Smooth muscle cell (in vitro differentiated cells): ENCODE measurements at regions not wholly inside any gene's neighbourhood (a gene's known extent, or its start where the extent isn't known, plus 50 kb on each side); places are given as distances from the start of the nearest gene placed in this dataset.

Experiments
- DNase-seq: peaks from one replicate; lab custom pipeline; 2025; ENCODE audit not compliant: unreplicated experiment; lab: John Stamatoyannopoulos, UW
- H2AFZ ChIP-seq: fragments of 200-600 bp; sonication (generic); 2 replicates; pipeline ENCODE4 v1.6.0; 2016; ENCODE audit warnings: antibody characterized with exemption, low read depth, mild to moderate bottlenecking
- H3F3A ChIP-seq: fragments of 200-600 bp; sonication (generic); 2 replicates; pipeline ENCODE4 v1.6.0; 2017; ENCODE audit warnings: antibody characterized with exemption, low read depth
- H3K27ac ChIP-seq: fragments of 200-600 bp; sonication (generic); 2 replicates; pipeline ENCODE4 v1.5.1; 2016; ENCODE audit warnings: low read depth, mild to moderate bottlenecking
- H3K27me3 ChIP-seq: fragments of 200-600 bp; sonication (generic); 2 replicates; pipeline ENCODE4 v1.6.1; 2016; ENCODE audit warnings: low read depth, mild to moderate bottlenecking
- H3K36me3 ChIP-seq: fragments of 200-600 bp; sonication (generic); 2 replicates; pipeline ENCODE4 v1.5.1; 2016; ENCODE audit warnings: low read depth
- H3K4me1 ChIP-seq: fragments of 200-600 bp; sonication (generic); 2 replicates; pipeline ENCODE4 v1.5.1; 2016; ENCODE audit warnings: low read depth
- H3K4me2 ChIP-seq: fragments of 200-600 bp; sonication (generic); 2 replicates; pipeline ENCODE4 v1.6.0; 2016; ENCODE audit warnings: mild to moderate bottlenecking
- H3K4me3 ChIP-seq: fragments of 200-600 bp; sonication (generic); 2 replicates; pipeline ENCODE4 v1.5.1; 2016; ENCODE audit warnings: mild to moderate bottlenecking
- H3K79me2 ChIP-seq: fragments of 200-600 bp; sonication (generic); 2 replicates; pipeline ENCODE4 v1.6.0; 2016; ENCODE audit warnings: low read depth, mild to moderate bottlenecking
- H3K9ac ChIP-seq: fragments of 200-600 bp; sonication (generic); 2 replicates; pipeline ENCODE4 v1.6.0; 2016; ENCODE audit warnings: low read depth
- H3K9me3 ChIP-seq: fragments of 200-600 bp; sonication (generic); replicated peaks from 2 replicates; pipeline ENCODE4 v1.5.1; 2016; ENCODE audit warnings: low read depth
- H4K20me1 ChIP-seq: fragments of 200-600 bp; sonication (generic); 2 replicates; pipeline ENCODE4 v1.6.0; 2016; ENCODE audit warnings: low read depth
- CTCF ChIP-seq: fragments of 200-600 bp; sonication (generic); IDR thresholded peaks from 2 replicates; pipeline ENCODE4 v1.5.1; 2017; ENCODE audit warnings: borderline replicate concordance, mild to moderate bottlenecking, antibody characterized with exemption; ENCODE audit not compliant: insufficient read depth, poor library complexity, severe bottlenecking
- WGBS: methylation state at CpG from one replicate; pipeline ENCODE4 v1.1.7; 2016; ENCODE audit warnings: low lambda C conversion rate; 5-methylcytosine and 5-hydroxymethylcytosine counted together

- H3K27me3 ChIP-seq = peaks cover 7% of the 10 kb centered on the region
- no peaks in the 10 kb centered on the region for H3K4me1 ChIP-seq
- DNase-seq = no peak
- no peaks in the 10 kb centered on the region for H3F3A ChIP-seq
- no peak overlapping the region for H3K9ac ChIP-seq
- H2AFZ ChIP-seq = no peak overlapping the region
- WGBS = 89% methylated on average over 5 of the region's 5 CpGs
- H3K27ac ChIP-seq = no peak overlapping the region
- H3K4me3 ChIP-seq = no peak overlapping the region
- no peaks in the 10 kb centered on the region for H3K36me3 ChIP-seq
- H4K20me1 ChIP-seq = no peaks in the 10 kb centered on the region
- no peaks in the 10 kb centered on the region for H3K79me2 ChIP-seq
- H3K9me3 ChIP-seq = no peaks in the 10 kb centered on the region
- no peak for TF ChIP-seq CTCF
- H3K4me2 ChIP-seq = no peak overlapping the region
Observed at GRCh38 chr1:110734133-110734680, 59.5 kb upstream of the KCNA3 start.

GRCh38 chr1:110731529-110731928 lies 56.8 kb upstream of the KCNA3 start:
- no peaks in the 10 kb centered on the region for H3K36me3 ChIP-seq
- H3F3A ChIP-seq = no peaks in the 10 kb centered on the region
- H3K9me3 ChIP-seq = no peaks in the 10 kb centered on the region
- H4K20me1 ChIP-seq = no peaks in the 10 kb centered on the region
- H2AFZ ChIP-seq = no peak overlapping the region
- 91% methylated on average over 5 of the region's 5 CpGs for WGBS
- H3K27ac ChIP-seq = no peak overlapping the region
- H3K4me2 ChIP-seq = no peak overlapping the region
- no peak for DNase-seq
- H3K27me3 ChIP-seq = peaks cover 7% of the 10 kb centered on the region
- H3K9ac ChIP-seq = no peak overlapping the region
- TF ChIP-seq CTCF = no peak
- H3K79me2 ChIP-seq = no peaks in the 10 kb centered on the region
- H3K4me3 ChIP-seq = no peak overlapping the region
- H3K4me1 ChIP-seq = no peaks in the 10 kb centered on the region

- 69% methylated on average over 4 of the region's 4 CpGs for WGBS
Observed at GRCh38 chr1:110728388-110729001, 53.8 kb upstream of the KCNA3 start.

More at GRCh38 chr1:110728388-110729001, 53.8 kb upstream of the KCNA3 start:
- H3K4me1 ChIP-seq = no peaks in the 10 kb centered on the region
- no peaks in the 10 kb centered on the region for H3K27me3 ChIP-seq
- H3F3A ChIP-seq = no peaks in the 10 kb centered on the region
- H4K20me1 ChIP-seq = no peaks in the 10 kb centered on the region
- H3K4me3 ChIP-seq = no peak overlapping the region
- no peaks in the 10 kb centered on the region for H3K9me3 ChIP-seq
- no peak overlapping the region for H3K9ac ChIP-seq
- H3K36me3 ChIP-seq = no peaks in the 10 kb centered on the region
- DNase-seq = no peak
- H3K4me2 ChIP-seq = no peak overlapping the region
- TF ChIP-seq CTCF = no peak
- no peak overlapping the region for H3K27ac ChIP-seq
- no peak overlapping the region for H2AFZ ChIP-seq
- H3K79me2 ChIP-seq = no peaks in the 10 kb centered on the region
